PC-9 (cell line): ENCODE measurements at regions not wholly inside any gene's neighbourhood (a gene's known extent, or its start where the extent isn't known, plus 50 kb on each side); places are given as distances from the start of the nearest gene placed in this dataset.

Experiments used
- EZH2 ChIP-seq: fragments of 200-600 bp; sonication (generic); IDR thresholded peaks from 2 replicates; pipeline ENCODE4 v1.8.0; 2017; ENCODE audit warnings: antibody characterized with exemption, low read depth
- TF ChIP-seq, protein P1 (sequence below): fragments of 200-600 bp; sonication (generic); conservative IDR thresholded peaks from 2 replicates; pipeline ENCODE4 v1.6.1; 2017; ENCODE audit warnings: mixed run types, antibody characterized with exemption, mild to moderate bottlenecking, moderate library complexity

DNA sequence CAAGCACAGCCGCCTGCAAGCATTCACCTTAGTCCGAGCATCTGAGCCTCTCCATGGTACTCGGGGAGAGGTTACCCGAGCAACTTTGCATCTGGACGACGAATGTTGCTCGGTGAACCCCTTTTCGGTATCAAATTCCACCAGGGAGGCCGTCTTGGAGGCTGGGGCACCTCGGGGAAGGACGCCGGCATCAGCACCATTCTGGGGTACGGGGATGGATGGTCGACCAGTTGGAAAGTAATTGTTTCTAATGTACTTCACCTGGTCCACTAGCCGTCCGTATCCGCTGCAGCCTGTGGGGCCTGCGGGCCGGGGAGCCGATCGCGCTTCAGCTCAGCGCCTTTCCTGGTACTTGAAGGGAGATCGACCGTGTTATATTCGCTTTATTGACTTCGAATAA, 161.7 kb upstream of the RTL1 start:
- no peak for TF ChIP-seq EZH2
- TF ChIP-seq, protein P1, sequence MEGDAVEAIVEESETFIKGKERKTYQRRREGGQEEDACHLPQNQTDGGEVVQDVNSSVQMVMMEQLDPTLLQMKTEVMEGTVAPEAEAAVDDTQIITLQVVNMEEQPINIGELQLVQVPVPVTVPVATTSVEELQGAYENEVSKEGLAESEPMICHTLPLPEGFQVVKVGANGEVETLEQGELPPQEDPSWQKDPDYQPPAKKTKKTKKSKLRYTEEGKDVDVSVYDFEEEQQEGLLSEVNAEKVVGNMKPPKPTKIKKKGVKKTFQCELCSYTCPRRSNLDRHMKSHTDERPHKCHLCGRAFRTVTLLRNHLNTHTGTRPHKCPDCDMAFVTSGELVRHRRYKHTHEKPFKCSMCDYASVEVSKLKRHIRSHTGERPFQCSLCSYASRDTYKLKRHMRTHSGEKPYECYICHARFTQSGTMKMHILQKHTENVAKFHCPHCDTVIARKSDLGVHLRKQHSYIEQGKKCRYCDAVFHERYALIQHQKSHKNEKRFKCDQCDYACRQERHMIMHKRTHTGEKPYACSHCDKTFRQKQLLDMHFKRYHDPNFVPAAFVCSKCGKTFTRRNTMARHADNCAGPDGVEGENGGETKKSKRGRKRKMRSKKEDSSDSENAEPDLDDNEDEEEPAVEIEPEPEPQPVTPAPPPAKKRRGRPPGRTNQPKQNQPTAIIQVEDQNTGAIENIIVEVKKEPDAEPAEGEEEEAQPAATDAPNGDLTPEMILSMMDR, result no peak
